WTC11 (cell line): ENCODE measurements at regions not wholly inside any gene's neighbourhood (a gene's known extent, or its start where the extent isn't known, plus 50 kb on each side); places are given as distances from the start of the nearest gene placed in this dataset.

Experiments used
- ATAC-seq: fragments of 200-7000 bp; cut with Tn5 transposase; 2 replicates; pipeline ENCODE4 v1.10.0; 2021; ENCODE audit warnings: mild to moderate bottlenecking, moderate library complexity
- CTCF ChIA-PET: fragments of 300-600 bp; sonication (Branson Sonifier 250); formaldehyde crosslinking; loops from one replicate; lab custom pipeline; 2021; ENCODE audit warnings: antibody characterized with exemption; lab: Charles Lee
- POLR2A ChIA-PET: fragments of 350-600 bp; sonication (Branson Sonifier 250); formaldehyde crosslinking; loops from one replicate; lab custom pipeline; 2021; ENCODE audit warnings: antibody characterized with exemption; lab: Charles Lee
- DNase-seq: peaks from one replicate; pipeline ENCODE4 v3.0.0; 2021; ENCODE audit warnings: low spot score
- H3K27ac Mint-ChIP-seq: 2 replicates; pipeline ENCODE4 v1.8.0; 2021; ENCODE audit warnings: mixed read lengths
- H3K27me3 Mint-ChIP-seq: 2 replicates; pipeline ENCODE4 v1.8.0; 2021; ENCODE audit warnings: low read depth, mild to moderate bottlenecking, moderate library complexity, mixed read lengths
- H3K36me3 Mint-ChIP-seq: 2 replicates; pipeline ENCODE4 v1.8.0; 2021; ENCODE audit warnings: mixed read lengths
- H3K4me1 Mint-ChIP-seq: 2 replicates; pipeline ENCODE4 v1.8.0; 2022; ENCODE audit warnings: mixed read lengths
- H3K4me3 Mint-ChIP-seq: 2 replicates; pipeline ENCODE4 v1.8.0; 2021; ENCODE audit warnings: mild to moderate bottlenecking, moderate library complexity, mixed read lengths
- H3K9me3 Mint-ChIP-seq: 2 replicates; pipeline ENCODE4 v1.8.0; 2021; ENCODE audit warnings: mixed read lengths
- AFF4 ChIP-seq: sonication (generic); formaldehyde crosslinking; IDR thresholded peaks from 2 replicates; pipeline ENCODE4 v1.8.1; 2023; ENCODE audit warnings: mild to moderate bottlenecking, missing genetic modification reagents, borderline replicate concordance
- ATF1 ChIP-seq: sonication (generic); formaldehyde crosslinking; IDR thresholded peaks from 2 replicates; pipeline ENCODE4 v1.8.1; 2023; ENCODE audit warnings: mild to moderate bottlenecking, moderate library complexity, missing genetic modification reagents
- ATF6 ChIP-seq: sonication (generic); formaldehyde crosslinking; IDR thresholded peaks from 2 replicates; pipeline ENCODE4 v1.8.1; 2023; ENCODE audit warnings: mild to moderate bottlenecking, missing genetic modification reagents
- CTCF ChIP-seq: fragments of 200-600 bp; IDR thresholded peaks from 2 replicates; pipeline ENCODE4 v1.8.0; 2022; ENCODE audit warnings: antibody characterized with exemption
- HMGA2 ChIP-seq: fragments of 250-450 bp; sonication (Bioruptor Pico); IDR thresholded peaks from 2 replicates; pipeline ENCODE4 v1.4.0; 2021; ENCODE audit warnings: mild to moderate bottlenecking, moderate library complexity
- IRF1 ChIP-seq: sonication (generic); formaldehyde crosslinking; IDR thresholded peaks from 2 replicates; pipeline ENCODE4 v1.8.0; 2023; ENCODE audit warnings: missing genetic modification reagents
- JUN ChIP-seq: sonication (generic); formaldehyde crosslinking; IDR thresholded peaks from 2 replicates; pipeline ENCODE4 v1.8.0; 2023; ENCODE audit warnings: mild to moderate bottlenecking, missing genetic modification reagents
- PRDM15 ChIP-seq: sonication (generic); formaldehyde crosslinking; IDR thresholded peaks from 2 replicates; pipeline ENCODE4 v1.8.0; 2022; ENCODE audit warnings: missing genetic modification reagents
- PREB ChIP-seq: sonication (generic); formaldehyde crosslinking; IDR thresholded peaks from 2 replicates; pipeline ENCODE4 v1.8.1; 2022; ENCODE audit warnings: mild to moderate bottlenecking, missing genetic modification reagents, moderate library complexity, borderline replicate concordance
- RELA ChIP-seq: sonication (generic); formaldehyde crosslinking; IDR thresholded peaks from 2 replicates; pipeline ENCODE4 v1.8.1; 2022; ENCODE audit warnings: missing genetic modification reagents, mild to moderate bottlenecking, borderline replicate concordance
- SMAD4 ChIP-seq: sonication (generic); formaldehyde crosslinking; IDR thresholded peaks from 2 replicates; pipeline ENCODE4 v1.8.0; 2022; ENCODE audit warnings: mild to moderate bottlenecking, missing genetic modification reagents
- SOX15 ChIP-seq: fragments of 250-450 bp; sonication (Bioruptor Pico); IDR thresholded peaks from 2 replicates; pipeline ENCODE4 v1.9.0; 2021; ENCODE audit warnings: mild to moderate bottlenecking
- ZNF121 ChIP-seq: sonication (generic); formaldehyde crosslinking; IDR thresholded peaks from 2 replicates; pipeline ENCODE4 v1.8.0; 2023; ENCODE audit warnings: missing genetic modification reagents
- ZNF396 ChIP-seq: fragments of 250-450 bp; sonication (Bioruptor Pico); IDR thresholded peaks from 2 replicates; pipeline ENCODE4 v1.8.0; 2021; ENCODE audit warnings: mild to moderate bottlenecking, moderate library complexity, borderline replicate concordance
- ZNF532 ChIP-seq: fragments of 250-450 bp; sonication (Bioruptor Pico); IDR thresholded peaks from 2 replicates; pipeline ENCODE4 v1.9.0; 2021; ENCODE audit warnings: mild to moderate bottlenecking, borderline replicate concordance

GRCh38 chr6:40075056-40075590, 140.9 kb upstream of the MOCS1 start:
- Mint-ChIP-seq H3K27me3 (no peaks in the 10 kb centered on the region), H3K36me3 (no peaks in the 10 kb centered on the region), H3K9me3 (no peaks in the 10 kb centered on the region), H3K27ac (no peak overlapping the region), H3K4me1 (no peaks in the 10 kb centered on the region), H3K4me3 (no peak overlapping the region)
- ATAC-seq (no peak), DNase-seq (no peak)
- POLR2A ChIA-PET = no interaction called here
- no peak for TF ChIP-seq JUN (CRISPR knock-in tag)
- no peak for TF ChIP-seq ZNF396 (CRISPR knock-in tag)
- no peak for TF ChIP-seq CTCF
- TF ChIP-seq IRF1 (CRISPR knock-in tag) = no peak
- TF ChIP-seq ZNF532 = no peak
- TF ChIP-seq ATF1 (CRISPR knock-in tag) = no peak
- TF ChIP-seq SMAD4 = no peak
- TF ChIP-seq PRDM15 (CRISPR knock-in tag) = no peak
- TF ChIP-seq, all 79 proteins: peak for 0
- CTCF ChIA-PET = no interaction called here

- Mint-ChIP-seq H3K27ac (no peak overlapping the region), H3K27me3 (no peaks in the 10 kb centered on the region), H3K4me1 (no peaks in the 10 kb centered on the region), H3K4me3 (no peak overlapping the region), H3K9me3 (no peaks in the 10 kb centered on the region), H3K36me3 (no peaks in the 10 kb centered on the region)
- CTCF ChIA-PET = no interaction called here
- ATAC-seq (no peak), DNase-seq (no peak)
- POLR2A ChIA-PET = no interaction called here
- no peak for TF ChIP-seq ATF6 (CRISPR knock-in tag)
- no peak for TF ChIP-seq SOX15 (CRISPR knock-in tag)
- no peak for TF ChIP-seq PREB (CRISPR knock-in tag)
- TF ChIP-seq RELA (CRISPR knock-in tag) = no peak
- no peak for TF ChIP-seq AFF4
- TF ChIP-seq HMGA2 = no peak
- TF ChIP-seq ZNF121 (CRISPR knock-in tag) = no peak
Measured at GRCh38 chr6:40074306-40075055, 140.2 kb upstream of the MOCS1 start.
